AG04449 (cell line): ENCODE measurements at regions not wholly inside any gene's neighbourhood (a gene's known extent, or its start where the extent isn't known, plus 50 kb on each side); places are given as distances from the start of the nearest gene placed in this dataset.

Experiments
- CTCF ChIA-PET: fragments of 350-600 bp; formaldehyde crosslinking; extraction: SDS; loops from one replicate; lab custom pipeline; 2021; ENCODE audit warnings: antibody characterized with exemption; lab: Yijun Ruan, JAX
- POLR2A ChIA-PET: fragments of 400-600, 350-600 bp; formaldehyde crosslinking; extraction: SDS; loops from one replicate; lab custom pipeline; 2020; ENCODE audit warnings: antibody characterized with exemption, inconsistent platforms; lab: Yijun Ruan, JAX
- DNase-seq: peaks from one replicate; pipeline ENCODE4 v3.0.0-alpha.2; 2010; ENCODE audit warnings: low read depth, low spot score
- H3K4me3 ChIP-seq: 2 replicates; pipeline ENCODE4 v1.5.1; 2011; ENCODE audit warnings: low read depth, mild to moderate bottlenecking, control low read depth, low read length
- CTCF ChIP-seq: IDR thresholded peaks from one replicate; pipeline ENCODE4 v1.5.1; 2011; ENCODE audit warnings: mild to moderate bottlenecking, moderate library complexity, low read length, control low read depth, inconsistent platforms; ENCODE audit not compliant: insufficient read depth; ENCODE audit errors: missing control alignments

GRCh38 chr5:8644377-8644776 is 775.4 kb downstream of the MTRR start:
- DNase-seq, result no peak
- ChIA-PET POLR2A (no interaction called here), CTCF (no interaction called here)
- TF ChIP-seq CTCF, result no peak
- H3K4me3 ChIP-seq, result no peak overlapping the region

GRCh38 chr5:8647111-8647510 is 778.2 kb downstream of the MTRR start:
- TF ChIP-seq CTCF, result no peak
- POLR2A ChIA-PET, result no interaction called here
- no peak overlapping the region for H3K4me3 ChIP-seq
- no peak for DNase-seq
- CTCF ChIA-PET, result no interaction called here

- ChIA-PET CTCF (no interaction called here), POLR2A (no interaction called here)
- no peak for DNase-seq
- H3K4me3 ChIP-seq, result no peak overlapping the region
- TF ChIP-seq CTCF, result no peak
These were observed 781.2 kb downstream of the MTRR start for GRCh38 chr5:8650186-8650585.

GRCh38 chr5:8660133-8660893 is 791.4 kb downstream of the MTRR start:
- POLR2A ChIA-PET, result no interaction called here
- no peak for DNase-seq
- CTCF ChIA-PET, result no interaction called here
- TF ChIP-seq CTCF, result no peak
- no peak overlapping the region for H3K4me3 ChIP-seq

- H3K4me3 ChIP-seq, result no peak overlapping the region
- DNase-seq, result no peak
- CTCF ChIA-PET, result no interaction called here
- no peak for TF ChIP-seq CTCF
- POLR2A ChIA-PET, result no interaction called here
These were observed 794.4 kb downstream of the MTRR start for GRCh38 chr5:8663374-8663773.

GRCh38 chr5:8675182-8675581 is 806.2 kb downstream of the MTRR start:
- TF ChIP-seq CTCF, result no peak
- DNase-seq, result no peak
- CTCF ChIA-PET, result no interaction called here
- POLR2A ChIA-PET, result no interaction called here
- no peak overlapping the region for H3K4me3 ChIP-seq
